ENCODE measurements at regions not wholly inside any gene's neighbourhood (a gene's known extent, or its start where the extent isn't known, plus 50 kb on each side); places are given as distances from the start of the nearest gene placed in this dataset.

DNA sequence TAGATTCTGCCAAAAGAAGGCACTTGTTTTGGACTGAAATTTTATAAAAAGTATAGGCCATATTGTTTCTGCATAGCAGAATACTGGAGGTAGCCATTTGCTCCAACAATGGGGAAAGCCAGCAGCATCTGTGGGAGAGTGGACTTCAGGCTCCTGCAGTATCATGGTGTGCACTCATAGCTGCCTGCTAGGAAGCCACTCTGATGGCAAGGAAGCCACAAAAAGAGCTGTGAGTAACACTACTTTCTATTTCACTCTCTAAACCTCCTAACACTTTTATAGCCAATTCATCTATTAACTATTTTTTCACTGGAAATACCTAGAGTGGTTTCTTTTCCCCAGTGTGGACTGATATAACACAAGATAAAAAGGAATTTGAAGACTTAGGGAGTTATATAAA, 144.4 kb upstream of the KCNJ3 start:
- TF ChIP-seq EZH2phosphoT487 (IDR thresholded peaks at IDR 0.05; ENCODE audit: low read depth, severe bottlenecking, unreplicated experiment) (no peak), EZH2 (IDR thresholded peaks at IDR 0.05; ENCODE audit: borderline replicate concordance) (no peak)
- TF ChIP-seq, protein P1, sequence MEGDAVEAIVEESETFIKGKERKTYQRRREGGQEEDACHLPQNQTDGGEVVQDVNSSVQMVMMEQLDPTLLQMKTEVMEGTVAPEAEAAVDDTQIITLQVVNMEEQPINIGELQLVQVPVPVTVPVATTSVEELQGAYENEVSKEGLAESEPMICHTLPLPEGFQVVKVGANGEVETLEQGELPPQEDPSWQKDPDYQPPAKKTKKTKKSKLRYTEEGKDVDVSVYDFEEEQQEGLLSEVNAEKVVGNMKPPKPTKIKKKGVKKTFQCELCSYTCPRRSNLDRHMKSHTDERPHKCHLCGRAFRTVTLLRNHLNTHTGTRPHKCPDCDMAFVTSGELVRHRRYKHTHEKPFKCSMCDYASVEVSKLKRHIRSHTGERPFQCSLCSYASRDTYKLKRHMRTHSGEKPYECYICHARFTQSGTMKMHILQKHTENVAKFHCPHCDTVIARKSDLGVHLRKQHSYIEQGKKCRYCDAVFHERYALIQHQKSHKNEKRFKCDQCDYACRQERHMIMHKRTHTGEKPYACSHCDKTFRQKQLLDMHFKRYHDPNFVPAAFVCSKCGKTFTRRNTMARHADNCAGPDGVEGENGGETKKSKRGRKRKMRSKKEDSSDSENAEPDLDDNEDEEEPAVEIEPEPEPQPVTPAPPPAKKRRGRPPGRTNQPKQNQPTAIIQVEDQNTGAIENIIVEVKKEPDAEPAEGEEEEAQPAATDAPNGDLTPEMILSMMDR (IDR thresholded peaks at IDR 0.05; ENCODE audit: poor library complexity), result no peak

Measured in hepatocyte (in vitro differentiated cells).